ENCODE measurements at regions not wholly inside any gene's neighbourhood (a gene's known extent, or its start where the extent isn't known, plus 50 kb on each side); places are given as distances from the start of the nearest gene placed in this dataset.
"Not testable (repeated sequence)": the region's sequence is repeated elsewhere in the genome, so short reads cannot be mapped to it uniquely, and the experiment has no call there.

GRCh38 chr1:191498318-191498717 is 659.9 kb upstream of the RGS18 start:
- DNase-seq, result no peak
- H3K27ac Mint-ChIP-seq, result no peak overlapping the region
- no peaks in the 10 kb centered on the region for H3K4me1 Mint-ChIP-seq (ENCODE audit: low read depth)
- H3K36me3 Mint-ChIP-seq (ENCODE audit: low read depth), result no peaks in the 10 kb centered on the region
- H3K27me3 Mint-ChIP-seq (ENCODE audit: insufficient read depth), result no peaks in the 10 kb centered on the region
- H3K9me3 Mint-ChIP-seq, result peaks cover 12% of the 10 kb centered on the region
- TF ChIP-seq CTCF (IDR thresholded peaks at IDR 0.05), result no peak
- H3K4me3 Mint-ChIP-seq, result no peak overlapping the region

DNA sequence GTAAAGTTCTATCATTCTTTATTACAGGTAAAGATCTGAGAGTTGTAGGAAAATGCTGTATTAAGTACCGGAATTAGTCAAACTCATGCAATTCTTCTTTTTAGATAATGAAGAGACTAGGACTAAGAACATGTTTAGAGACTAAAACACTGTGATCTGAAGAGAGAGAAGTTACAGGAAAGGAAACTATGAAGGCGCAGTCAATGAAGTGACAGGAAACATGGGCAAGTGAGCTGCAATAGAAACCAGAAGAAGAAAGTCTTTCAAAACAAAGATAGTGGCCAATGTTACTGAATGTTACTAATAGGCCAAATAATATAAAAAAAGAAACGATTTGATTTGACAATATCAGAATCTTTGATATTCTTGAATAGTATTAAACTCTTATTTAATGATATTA is 659.4 kb upstream of the RGS18 start:
- TF ChIP-seq CTCF (IDR thresholded peaks at IDR 0.05), result no peak
- Mint-ChIP-seq H3K36me3 (ENCODE audit: low read depth) (no peaks in the 10 kb centered on the region), H3K27ac (no peak overlapping the region), H3K27me3 (ENCODE audit: insufficient read depth) (no peaks in the 10 kb centered on the region), H3K4me1 (ENCODE audit: low read depth) (no peaks in the 10 kb centered on the region), H3K9me3 (peaks cover 12% of the 10 kb centered on the region), H3K4me3 (no peak overlapping the region)
- no peak for DNase-seq

GRCh38 chr1:191504999-191505398 is 653.3 kb upstream of the RGS18 start:
- no peak overlapping the region for H3K27ac Mint-ChIP-seq
- H3K9me3 Mint-ChIP-seq, result peaks cover 23% of the 10 kb centered on the region
- no peak overlapping the region for H3K4me3 Mint-ChIP-seq
- no peaks in the 10 kb centered on the region for H3K4me1 Mint-ChIP-seq (ENCODE audit: low read depth)
- DNase-seq, result no peak
- no peaks in the 10 kb centered on the region for H3K27me3 Mint-ChIP-seq (ENCODE audit: insufficient read depth)
- no peaks in the 10 kb centered on the region; the same call in 1 of the 2 replicates for H3K36me3 Mint-ChIP-seq (ENCODE audit: low read depth)
- no peak for TF ChIP-seq CTCF (IDR thresholded peaks at IDR 0.05)

GRCh38 chr1:191508239-191508638 is 650.0 kb upstream of the RGS18 start:
- DNase-seq, result no peak
- TF ChIP-seq CTCF (IDR thresholded peaks at IDR 0.05), result no peak
- Mint-ChIP-seq H3K9me3 (peaks cover 40% of the 10 kb centered on the region), H3K27ac (no peak overlapping the region), H3K36me3 (ENCODE audit: low read depth) (peaks cover 5% of the 10 kb centered on the region), H3K4me1 (ENCODE audit: low read depth) (no peaks in the 10 kb centered on the region), H3K4me3 (no peak overlapping the region), H3K27me3 (ENCODE audit: insufficient read depth) (no peaks in the 10 kb centered on the region)

DNA sequence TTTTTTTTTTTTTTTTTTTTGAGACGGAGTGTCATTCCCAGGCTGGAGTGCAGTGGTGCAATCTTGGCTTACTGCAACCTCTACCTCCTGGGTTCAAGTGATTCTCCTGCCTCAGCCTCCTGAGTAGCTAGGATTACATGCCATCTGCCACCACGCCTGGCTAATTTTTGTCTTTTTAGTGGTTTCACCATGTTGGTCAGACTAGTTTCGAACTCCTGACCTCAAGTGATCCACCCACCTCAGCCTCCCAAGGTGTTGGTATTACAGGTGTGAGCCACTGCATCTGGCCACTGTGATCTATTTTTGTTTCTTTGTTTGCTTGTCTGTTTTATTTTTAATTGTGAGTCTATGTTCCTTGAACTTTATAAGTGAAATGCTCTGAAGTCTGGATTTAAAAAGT is 646.8 kb upstream of the RGS18 start:
- not testable (repeated sequence) for H3K36me3 Mint-ChIP-seq (ENCODE audit: low read depth); H3K4me1 Mint-ChIP-seq (ENCODE audit: low read depth); H3K27ac Mint-ChIP-seq; H3K27me3 Mint-ChIP-seq (ENCODE audit: insufficient read depth); DNase-seq; H3K4me3 Mint-ChIP-seq
- H3K9me3 Mint-ChIP-seq, result peaks cover 35% of the 10 kb centered on the region

GRCh38 chr1:191517826-191518225 is 640.4 kb upstream of the RGS18 start:
- no peaks in the 10 kb centered on the region for H3K27me3 Mint-ChIP-seq (ENCODE audit: insufficient read depth)
- H3K4me3 Mint-ChIP-seq, result no peak overlapping the region
- no peak for DNase-seq
- peaks cover 26% of the 10 kb centered on the region for H3K9me3 Mint-ChIP-seq
- TF ChIP-seq CTCF (IDR thresholded peaks at IDR 0.05), result no peak
- no peaks in the 10 kb centered on the region for H3K4me1 Mint-ChIP-seq (ENCODE audit: low read depth)
- peaks cover 3% of the 10 kb centered on the region for H3K36me3 Mint-ChIP-seq (ENCODE audit: low read depth)
- H3K27ac Mint-ChIP-seq, result no peak overlapping the region
